ENCODE measurements at regions not wholly inside any gene's neighbourhood (a gene's known extent, or its start where the extent isn't known, plus 50 kb on each side); places are given as distances from the start of the nearest gene placed in this dataset.

DNA sequence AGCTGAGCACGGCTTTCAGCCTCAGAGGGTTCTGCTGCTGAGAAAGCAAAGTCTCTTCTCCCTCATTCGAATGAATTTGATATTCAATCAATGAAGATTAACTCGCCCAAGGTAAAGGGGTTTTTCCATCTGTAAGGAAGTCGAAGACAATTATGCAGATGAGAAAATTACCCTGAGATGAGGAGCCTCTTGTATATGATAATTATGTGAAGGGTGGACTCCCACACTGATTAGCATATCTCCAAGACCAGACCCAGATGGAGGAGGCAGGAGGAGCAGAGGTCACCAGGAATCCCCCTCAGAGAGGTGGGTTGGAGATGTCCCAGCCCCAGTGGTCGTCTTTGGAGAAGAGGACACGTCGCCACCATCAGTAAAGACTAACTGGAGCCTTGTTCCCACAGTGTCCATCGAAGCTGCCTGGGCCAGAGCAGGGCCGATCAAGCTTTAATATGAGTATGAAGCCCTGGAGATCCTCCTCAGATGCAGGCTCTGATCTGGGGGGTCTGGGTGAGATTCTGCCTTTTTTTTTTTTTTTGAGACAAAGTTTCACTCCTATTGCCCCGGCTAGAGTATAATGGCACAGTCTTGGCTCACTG, 61.5 kb upstream of the LHX1 start:
- TF ChIP-seq, protein P1, sequence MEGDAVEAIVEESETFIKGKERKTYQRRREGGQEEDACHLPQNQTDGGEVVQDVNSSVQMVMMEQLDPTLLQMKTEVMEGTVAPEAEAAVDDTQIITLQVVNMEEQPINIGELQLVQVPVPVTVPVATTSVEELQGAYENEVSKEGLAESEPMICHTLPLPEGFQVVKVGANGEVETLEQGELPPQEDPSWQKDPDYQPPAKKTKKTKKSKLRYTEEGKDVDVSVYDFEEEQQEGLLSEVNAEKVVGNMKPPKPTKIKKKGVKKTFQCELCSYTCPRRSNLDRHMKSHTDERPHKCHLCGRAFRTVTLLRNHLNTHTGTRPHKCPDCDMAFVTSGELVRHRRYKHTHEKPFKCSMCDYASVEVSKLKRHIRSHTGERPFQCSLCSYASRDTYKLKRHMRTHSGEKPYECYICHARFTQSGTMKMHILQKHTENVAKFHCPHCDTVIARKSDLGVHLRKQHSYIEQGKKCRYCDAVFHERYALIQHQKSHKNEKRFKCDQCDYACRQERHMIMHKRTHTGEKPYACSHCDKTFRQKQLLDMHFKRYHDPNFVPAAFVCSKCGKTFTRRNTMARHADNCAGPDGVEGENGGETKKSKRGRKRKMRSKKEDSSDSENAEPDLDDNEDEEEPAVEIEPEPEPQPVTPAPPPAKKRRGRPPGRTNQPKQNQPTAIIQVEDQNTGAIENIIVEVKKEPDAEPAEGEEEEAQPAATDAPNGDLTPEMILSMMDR (IDR thresholded peaks at IDR 0.05) = no peak
- no peak for TF ChIP-seq POLR2A (IDR thresholded peaks at IDR 0.05)

Measured in thyroid gland (tissue), 4 donors.